ENCODE measurements at regions not wholly inside any gene's neighbourhood (a gene's known extent, or its start where the extent isn't known, plus 50 kb on each side); places are given as distances from the start of the nearest gene placed in this dataset.

- no peak overlapping the region for H2BK5ac ChIP-seq (ENCODE audit: low read depth, low read length)
- H4K8ac ChIP-seq (ENCODE audit: extremely low read depth, insufficient read depth, low read length) = no peak overlapping the region
- no peak for TF ChIP-seq ATF3 (IDR thresholded peaks at IDR 0.05; ENCODE audit: insufficient read depth, low read depth, low read length)
- TF ChIP-seq TBP (IDR thresholded peaks at IDR 0.05; ENCODE audit: low read depth, low read length) = no peak
- TF ChIP-seq GTF2F1 (IDR thresholded peaks at IDR 0.05; ENCODE audit: borderline replicate concordance, low read depth, low read length) = no peak
- no peak for TF ChIP-seq PHF8 (conservative IDR thresholded peaks at IDR 0.05; ENCODE audit: low read depth, low read length)
- TF ChIP-seq KDM1A (IDR thresholded peaks at IDR 0.05; ENCODE audit: borderline replicate concordance, low read length) = no peak
- TF ChIP-seq JUND (IDR thresholded peaks at IDR 0.05; ENCODE audit: low read length) = no peak
- TF ChIP-seq RFX5 (IDR thresholded peaks at IDR 0.05; ENCODE audit: borderline replicate concordance, low read depth, low read length) = no peak
- H3K9ac ChIP-seq (replicated peaks in 1 of 4; ENCODE audit: extremely low read depth in 1 of 4, low read depth in 3 of 4, low read length in 3 of 4) = no peak overlapping the region
- H3K4ac ChIP-seq (replicated peaks; ENCODE audit: insufficient read length, low read depth, low read length) = no peak overlapping the region
- no peak for FAIRE-seq
- no peak overlapping the region for H4K91ac ChIP-seq (replicated peaks; ENCODE audit: insufficient read length, low read length)
- no peak for DNase-seq (ENCODE audit: low read depth in 1 of 2, low spot score in 2 of 2)
- H2AK5ac ChIP-seq (ENCODE audit: low read depth, low read length) = no peak overlapping the region
- no peak overlapping the region for H3K18ac ChIP-seq (ENCODE audit: extremely low read depth, low read length)
- WGBS, 2 experiments (ENCODE audit: extremely low coverage in 1 of 2, insufficient coverage in 1 of 2, insufficient read length in 1 of 2, insufficient replicate concordance in 2 of 2, low coverage in 1 of 2, low lambda C conversion rate in 2 of 2, missing lambda C conversion rate in 1 of 2) = 93% methylated on average over 13 of the region's 13 CpGs; no CpG with 5 or more reads in 1 of the 2 experiments
- no peaks in the 10 kb centered on the region for H3K79me2 ChIP-seq (ENCODE audit: control insufficient read depth in 1 of 2, insufficient read depth in 2 of 2, low read length in 2 of 2)
- H3K36me3 ChIP-seq (ENCODE audit: control insufficient read depth in 2 of 4, insufficient read depth in 4 of 4, low read length in 3 of 4) = no peaks in the 10 kb centered on the region
- H2BK12ac ChIP-seq (ENCODE audit: low read depth, low read length) = no peak overlapping the region
- H3K9me3 ChIP-seq (ENCODE audit: insufficient read depth in 2 of 2, low read depth in 1 of 2, low read length in 1 of 2) = peaks cover 0 to 1% of the 10 kb centered on the region in 2 experiments; a peak in 1 of 4 replicates
- H3K4me3 ChIP-seq (ENCODE audit: extremely low read depth in 1 of 4, insufficient read depth in 2 of 4, low read depth in 3 of 4, low read length in 4 of 4) = no peak overlapping the region
- CTCF ChIA-PET (ENCODE audit: partially characterized antibody) = interaction anchor here (2.0 kb wide), 1 partner anchor 95 kb away, joined by 5 read pairs; no protein-coding TSS in a partner anchor
- no peak overlapping the region for H3K27ac ChIP-seq (ENCODE audit: low read depth, low read length)
- H2BK15ac ChIP-seq (ENCODE audit: low read length) = no peak overlapping the region
- H3K4me2 ChIP-seq (ENCODE audit: insufficient read depth in 1 of 2, low read depth in 2 of 2, low read length in 2 of 2) = no peak overlapping the region
- H3K27me3 ChIP-seq (replicated peaks in 1 of 4; ENCODE audit: control insufficient read depth in 3 of 4, extremely low read depth in 1 of 4, insufficient read depth in 3 of 4, low read length in 3 of 4) = no peaks in the 10 kb centered on the region; a peak in 2 of 7 replicates
- POLR2A ChIA-PET (ENCODE audit: partially characterized antibody) = interaction anchor here (1.0 kb wide), 1 partner anchor 8 kb away, joined by 4 read pairs; no protein-coding TSS in a partner anchor
- H3K23me2 ChIP-seq (ENCODE audit: low read depth, low read length) = peaks cover 2% of the 10 kb centered on the region; the same call in 1 of the 2 replicates
- H4K5ac ChIP-seq (ENCODE audit: insufficient read length, low read depth, low read length) = no peak overlapping the region
- H4K20me1 ChIP-seq (replicated peaks in 1 of 2; ENCODE audit: control insufficient read depth in 1 of 2, insufficient read depth in 2 of 2, low read length in 2 of 2) = no peaks in the 10 kb centered on the region
- H3K79me1 ChIP-seq (ENCODE audit: low read depth, low read length) = no peaks in the 10 kb centered on the region
- H2BK120ac ChIP-seq (replicated peaks; ENCODE audit: low read depth, low read length) = no peak overlapping the region
- no peak overlapping the region for H2BK20ac ChIP-seq (ENCODE audit: low read length)
- no peak overlapping the region for H3K23ac ChIP-seq (ENCODE audit: insufficient read length)
- no peak overlapping the region for H2AFZ ChIP-seq (ENCODE audit: low read length)
- no peak overlapping the region for H3K14ac ChIP-seq (ENCODE audit: insufficient read length)
- no peak overlapping the region for H3K56ac ChIP-seq (replicated peaks; ENCODE audit: insufficient read length, low read depth, low read length)
- peaks cover 0 to 9% (median 2%) of the 10 kb centered on the region in 4 experiments; a peak in 5 of 7 replicates for H3K4me1 ChIP-seq (replicated peaks in 1 of 4; ENCODE audit: control insufficient read depth in 3 of 4, insufficient read depth in 4 of 4, low read length in 3 of 4)
Observed at GRCh38 chr20:58577139-58577806, 62.1 kb upstream of the APCDD1L start.

All from H1 (cell line).